ENCODE measurements at regions not wholly inside any gene's neighbourhood (a gene's known extent, or its start where the extent isn't known, plus 50 kb on each side); places are given as distances from the start of the nearest gene placed in this dataset.

DNA sequence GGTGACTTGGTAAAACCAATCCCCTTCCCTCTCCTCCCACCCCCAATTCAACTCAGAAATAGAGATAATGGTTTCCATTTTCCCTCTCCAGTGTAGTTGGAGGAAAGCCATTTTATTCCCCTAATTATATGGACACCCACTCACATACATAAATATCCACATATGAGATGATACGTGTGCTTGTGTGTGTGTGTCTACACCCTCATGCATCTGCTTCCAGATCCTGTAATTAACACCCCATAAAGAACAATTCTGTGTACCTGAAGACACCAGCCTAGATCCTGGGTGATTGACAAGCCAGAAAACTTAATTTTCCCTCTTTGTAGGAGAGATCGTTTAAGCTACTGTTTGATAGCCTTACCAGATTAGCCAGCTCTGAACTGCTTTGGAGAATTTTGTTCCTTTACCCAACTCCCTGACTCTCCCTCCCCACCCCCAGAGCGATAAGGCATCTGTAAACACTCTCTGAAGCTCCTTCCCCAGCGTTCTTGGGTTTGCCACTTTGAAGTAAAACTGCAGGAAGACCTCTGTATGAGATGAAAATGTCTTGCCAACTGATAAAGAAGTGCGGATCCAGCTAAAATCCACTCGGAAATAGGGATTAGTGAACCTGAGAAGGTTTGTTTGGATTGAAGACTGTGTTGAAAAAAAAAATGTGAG lies 175.7 kb downstream of the RGS9 start:
- Histone ChIP-seq H3K9me3 (no peaks in the 10 kb centered on the region), H3K4me1 (no peaks in the 10 kb centered on the region), H3K27me3 (no peaks in the 10 kb centered on the region), H3K4me3 (no peak overlapping the region), H3K27ac (no peak overlapping the region), H3K36me3 (ENCODE audit: low read depth, missing control alignments) (no peaks in the 10 kb centered on the region)
- 54 to 73% methylated on average over 6 of the region's 6 CpGs for WGBS, 2 donors
- TF ChIP-seq, protein P1, sequence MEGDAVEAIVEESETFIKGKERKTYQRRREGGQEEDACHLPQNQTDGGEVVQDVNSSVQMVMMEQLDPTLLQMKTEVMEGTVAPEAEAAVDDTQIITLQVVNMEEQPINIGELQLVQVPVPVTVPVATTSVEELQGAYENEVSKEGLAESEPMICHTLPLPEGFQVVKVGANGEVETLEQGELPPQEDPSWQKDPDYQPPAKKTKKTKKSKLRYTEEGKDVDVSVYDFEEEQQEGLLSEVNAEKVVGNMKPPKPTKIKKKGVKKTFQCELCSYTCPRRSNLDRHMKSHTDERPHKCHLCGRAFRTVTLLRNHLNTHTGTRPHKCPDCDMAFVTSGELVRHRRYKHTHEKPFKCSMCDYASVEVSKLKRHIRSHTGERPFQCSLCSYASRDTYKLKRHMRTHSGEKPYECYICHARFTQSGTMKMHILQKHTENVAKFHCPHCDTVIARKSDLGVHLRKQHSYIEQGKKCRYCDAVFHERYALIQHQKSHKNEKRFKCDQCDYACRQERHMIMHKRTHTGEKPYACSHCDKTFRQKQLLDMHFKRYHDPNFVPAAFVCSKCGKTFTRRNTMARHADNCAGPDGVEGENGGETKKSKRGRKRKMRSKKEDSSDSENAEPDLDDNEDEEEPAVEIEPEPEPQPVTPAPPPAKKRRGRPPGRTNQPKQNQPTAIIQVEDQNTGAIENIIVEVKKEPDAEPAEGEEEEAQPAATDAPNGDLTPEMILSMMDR (IDR thresholded peaks at IDR 0.05): no peak
- no peak for TF ChIP-seq POLR2A (IDR thresholded peaks at IDR 0.05)
- no peak for DNase-seq
- intact Hi-C loops (cut with DNase I; ENCODE audit: low total_unique reads): no loop called here

- H3K9me3 ChIP-seq: no peaks in the 10 kb centered on the region
- H3K27ac ChIP-seq: no peak overlapping the region
- TF ChIP-seq, protein P1 (IDR thresholded peaks at IDR 0.05): no peak
- no peak for TF ChIP-seq POLR2A (IDR thresholded peaks at IDR 0.05)
- H3K4me1 ChIP-seq: no peaks in the 10 kb centered on the region
- no peaks in the 10 kb centered on the region for H3K36me3 ChIP-seq (ENCODE audit: low read depth, missing control alignments)
- H3K27me3 ChIP-seq: no peaks in the 10 kb centered on the region
- no peak overlapping the region for H3K4me3 ChIP-seq
- 86 to 91% methylated on average over 5 of the region's 5 CpGs for WGBS, 2 donors
- DNase-seq: no peak
- intact Hi-C loops (cut with DNase I; ENCODE audit: low total_unique reads): no loop called here
Observed at GRCh38 chr17:65311261-65311660, 174.1 kb downstream of the RGS9 start.

DNA sequence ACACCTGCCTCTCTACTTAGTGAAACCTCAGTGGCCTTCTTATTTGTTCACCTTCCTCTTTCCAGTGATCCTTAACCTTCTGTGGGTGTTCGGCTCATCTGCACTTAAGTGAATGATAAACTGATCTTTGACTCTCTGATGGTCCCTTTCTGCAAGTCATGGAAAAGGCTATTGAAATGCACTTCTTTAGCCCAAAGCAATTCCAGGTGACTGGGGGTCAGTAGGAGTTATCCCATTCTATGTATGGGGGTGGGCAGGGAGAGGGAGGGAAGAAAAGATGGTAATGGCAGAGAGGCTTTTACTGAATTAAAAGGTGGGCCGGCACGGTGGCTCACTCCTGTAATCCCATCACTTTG lies 170.8 kb downstream of the RGS9 start:
- 92 to 99% methylated on average over 3 of the region's 3 CpGs for WGBS, 2 donors
- H3K4me1 ChIP-seq: no peaks in the 10 kb centered on the region
- intact Hi-C loops (cut with DNase I; ENCODE audit: low total_unique reads): no loop called here
- no peak overlapping the region for H3K27ac ChIP-seq
- H3K27me3 ChIP-seq: no peaks in the 10 kb centered on the region
- no peaks in the 10 kb centered on the region for H3K36me3 ChIP-seq (ENCODE audit: low read depth, missing control alignments)
- DNase-seq: no peak
- no peak overlapping the region for H3K4me3 ChIP-seq
- TF ChIP-seq, protein P1 (IDR thresholded peaks at IDR 0.05): no peak
- TF ChIP-seq POLR2A (IDR thresholded peaks at IDR 0.05): no peak
- no peaks in the 10 kb centered on the region for H3K9me3 ChIP-seq

DNA sequence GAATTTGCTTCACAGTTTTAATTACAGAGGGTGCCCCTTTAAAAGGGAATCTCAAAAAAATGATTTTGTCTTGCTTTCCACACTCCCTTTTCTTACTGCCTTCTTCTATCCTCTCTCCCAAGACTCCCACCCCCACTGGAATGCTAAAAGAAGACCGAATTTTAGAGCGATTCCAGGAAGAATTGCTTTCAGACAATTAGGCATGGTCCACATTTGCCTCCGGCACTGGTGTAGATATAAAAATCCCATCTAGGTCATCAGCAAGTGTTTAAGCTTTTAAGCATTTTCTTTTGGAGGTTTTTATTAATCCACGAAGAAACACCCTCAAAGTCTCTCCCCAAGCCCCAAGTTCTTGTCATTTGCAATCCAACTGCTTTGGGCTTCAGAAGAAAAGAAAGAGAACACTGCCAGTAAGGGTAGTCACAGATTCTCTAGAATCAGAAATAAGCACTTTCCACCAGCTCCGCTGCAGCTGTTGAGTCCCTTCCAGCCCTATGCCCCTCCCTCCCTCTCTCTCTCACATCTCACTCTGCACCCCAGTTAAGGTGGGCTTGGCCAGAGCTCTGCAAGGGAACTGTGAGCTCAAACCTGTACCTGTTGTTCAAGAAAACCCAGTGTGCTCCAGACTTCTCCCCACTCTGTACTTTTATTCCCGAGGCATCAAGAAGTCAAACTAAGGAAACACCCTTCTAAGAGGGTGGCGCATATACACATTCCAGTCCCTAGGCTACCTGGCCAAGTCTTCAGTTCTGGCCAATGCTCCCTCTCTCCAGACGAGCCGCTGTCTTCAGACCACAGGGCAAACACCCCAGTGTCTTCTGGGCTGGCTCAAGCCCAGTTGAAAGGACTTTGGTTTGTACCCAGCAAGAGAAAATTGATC lies 170.2 kb downstream of the RGS9 start:
- Histone ChIP-seq H3K27ac (no peak overlapping the region), H3K9me3 (no peaks in the 10 kb centered on the region), H3K4me3 (no peak overlapping the region), H3K4me1 (no peaks in the 10 kb centered on the region), H3K36me3 (ENCODE audit: low read depth, missing control alignments) (no peaks in the 10 kb centered on the region), H3K27me3 (no peaks in the 10 kb centered on the region)
- 62 to 65% methylated on average over 9 of the region's 9 CpGs for WGBS, 2 donors
- intact Hi-C loops (cut with DNase I; ENCODE audit: low total_unique reads): no loop called here
- DNase-seq: no peak
- TF ChIP-seq, protein P1 (IDR thresholded peaks at IDR 0.05): no peak
- no peak for TF ChIP-seq POLR2A (IDR thresholded peaks at IDR 0.05)
